Colonic mucosa (tissue), 4 donors: ENCODE measurements at regions not wholly inside any gene's neighbourhood (a gene's known extent, or its start where the extent isn't known, plus 50 kb on each side); places are given as distances from the start of the nearest gene placed in this dataset.

Experiments used
- DNase-seq: peaks from one replicate; pipeline ENCODE4 v3.0.0-alpha.2; 2020
- H3K27ac ChIP-seq: fragments of 200-600 bp; one replicate; pipeline ENCODE4 v1.8.0; 2021
- H3K27me3 ChIP-seq: fragments of 200-600 bp; one replicate; pipeline ENCODE4 v1.8.0; 2021
- H3K36me3 ChIP-seq: fragments of 200-600 bp; one replicate; pipeline ENCODE4 v1.8.0; 2021
- H3K4me1 ChIP-seq: fragments of 200-600 bp; one replicate; pipeline ENCODE4 v1.8.0; 2021; ENCODE audit warnings: mild to moderate bottlenecking
- H3K4me3 ChIP-seq: fragments of 200-600 bp; one replicate; pipeline ENCODE4 v1.8.0; 2021
- H3K9ac ChIP-seq, 2 donors: one replicate each; pipeline ENCODE4 v1.7.0; 2013; ENCODE audit warnings: control low read depth in 2 of 2, low read depth in 2 of 2, low read length in 2 of 2
- H3K9me3 ChIP-seq: fragments of 200-600 bp; one replicate; pipeline ENCODE4 v1.8.0; 2021
- CTCF ChIP-seq: fragments of 200-600 bp; IDR thresholded peaks from one replicate; pipeline ENCODE4 v1.8.0; 2022; ENCODE audit warnings: antibody characterized with exemption, mild to moderate bottlenecking
- intact Hi-C: fragments of 100-400 bp; cut with DNase I; formaldehyde crosslinking; loops from one replicate; pipeline ENCODE4 v1.14.1; 2022
- donor health status: healthy.
- donor health status: DM: no; HTN: no; CAD: no.
- donor health status: DM: no; HTN: no; CAD: no.

- no peak overlapping the region for H3K9ac ChIP-seq
- no peaks in the 10 kb centered on the region for H3K4me1 ChIP-seq
- H3K36me3 ChIP-seq: no peaks in the 10 kb centered on the region
- H3K4me3 ChIP-seq: no peak overlapping the region
- H3K27ac ChIP-seq: no peak overlapping the region
- TF ChIP-seq CTCF: no peak
- intact Hi-C loops: no loop called here
- no peak for DNase-seq
- no peaks in the 10 kb centered on the region for H3K27me3 ChIP-seq
- H3K9me3 ChIP-seq: no peaks in the 10 kb centered on the region
Measured at GRCh38 chr11:56909080-56909479, 79.6 kb upstream of the OR5AK2 start.

- Histone ChIP-seq H3K4me3 (no peak overlapping the region), H3K9me3 (no peaks in the 10 kb centered on the region), H3K27ac (no peak overlapping the region), H3K9ac (no peak overlapping the region), H3K27me3 (no peaks in the 10 kb centered on the region), H3K4me1 (no peaks in the 10 kb centered on the region), H3K36me3 (no peaks in the 10 kb centered on the region)
- intact Hi-C loops: no loop called here
- peak; percentile 36 for DNase-seq
- TF ChIP-seq CTCF: no peak
Measured at GRCh38 chr11:56906683-56907148, 82.0 kb upstream of the OR5AK2 start.

GRCh38 chr11:56905936-56906335 is 82.8 kb upstream of the OR5AK2 start:
- Histone ChIP-seq H3K27me3 (no peaks in the 10 kb centered on the region), H3K9me3 (no peaks in the 10 kb centered on the region), H3K36me3 (no peaks in the 10 kb centered on the region), H3K27ac (peak overlapping the region; percentile 1), H3K4me1 (no peaks in the 10 kb centered on the region), H3K4me3 (no peak overlapping the region), H3K9ac (no peak overlapping the region)
- no peak for TF ChIP-seq CTCF
- no peak for DNase-seq
- intact Hi-C loops: no loop called here

GRCh38 chr11:56905442-56905841 is 83.3 kb upstream of the OR5AK2 start:
- Histone ChIP-seq H3K4me3 (no peak overlapping the region), H3K9ac (no peak overlapping the region), H3K9me3 (no peaks in the 10 kb centered on the region), H3K4me1 (no peaks in the 10 kb centered on the region), H3K27me3 (no peaks in the 10 kb centered on the region), H3K36me3 (no peaks in the 10 kb centered on the region), H3K27ac (peak overlapping the region; percentile 1)
- intact Hi-C loops: no loop called here
- peak; percentile 50 for DNase-seq
- no peak for TF ChIP-seq CTCF

- no peaks in the 10 kb centered on the region for H3K9me3 ChIP-seq
- no peak for DNase-seq
- intact Hi-C loops: no loop called here
- no peak overlapping the region for H3K9ac ChIP-seq
- TF ChIP-seq CTCF: no peak
- H3K36me3 ChIP-seq: no peaks in the 10 kb centered on the region
- no peaks in the 10 kb centered on the region for H3K4me1 ChIP-seq
- H3K27ac ChIP-seq: no peak overlapping the region
- no peaks in the 10 kb centered on the region for H3K27me3 ChIP-seq
- no peak overlapping the region for H3K4me3 ChIP-seq
Measured at GRCh38 chr11:56898856-56899255, 89.9 kb upstream of the OR5AK2 start.
